Epithelial cell of esophagus (primary cell): ENCODE measurements at regions not wholly inside any gene's neighbourhood (a gene's known extent, or its start where the extent isn't known, plus 50 kb on each side); places are given as distances from the start of the nearest gene placed in this dataset.

ENCODE experiments used
- DNase-seq: peaks from one replicate; pipeline ENCODE4 v3.0.0; 2010; ENCODE audit warnings: low read depth
- H3K4me3 ChIP-seq: 2 replicates; pipeline ENCODE4 v1.5.1; 2011; ENCODE audit warnings: mild to moderate bottlenecking, low read length, control low read depth
- TF ChIP-seq, protein P1 (sequence below): IDR thresholded peaks from 2 replicates; pipeline ENCODE4 v1.5.1; 2011; ENCODE audit warnings: low read depth, mild to moderate bottlenecking, low read length, control low read depth, inconsistent platforms; ENCODE audit not compliant: insufficient read depth; ENCODE audit errors: missing control alignments

DNA sequence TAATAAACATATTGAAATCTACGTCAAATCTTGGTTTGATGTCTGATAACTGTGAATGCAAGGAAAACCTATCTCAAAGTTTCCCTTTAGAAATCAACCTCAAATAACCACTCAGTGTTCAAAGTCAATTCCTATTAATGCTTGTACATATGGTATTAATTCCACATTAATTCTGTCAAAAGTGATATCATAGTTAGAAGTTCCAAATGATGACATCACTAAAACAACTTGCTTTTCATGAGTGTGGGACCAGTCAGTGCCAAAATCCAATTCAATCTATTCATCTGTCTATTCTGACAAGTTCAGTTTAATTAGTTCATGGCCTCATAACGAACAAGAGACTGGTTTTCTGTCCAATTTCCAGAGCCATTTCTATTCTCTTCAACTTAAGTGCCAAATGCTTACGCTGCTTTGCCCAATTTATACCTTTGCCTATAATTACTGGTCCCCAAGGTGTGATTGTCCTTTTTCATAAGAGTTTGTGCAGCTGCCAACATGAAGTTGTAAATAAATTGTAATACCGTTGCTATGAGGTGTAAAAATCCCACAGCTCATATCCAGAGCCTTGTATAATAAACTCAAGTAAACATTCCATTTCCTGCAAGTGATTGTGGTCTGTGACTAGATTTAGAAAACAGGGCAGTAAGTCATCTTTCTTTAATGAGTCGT is 476.2 kb downstream of the RAB28 start:
- DNase-seq: no peak
- no peak overlapping the region for H3K4me3 ChIP-seq
- TF ChIP-seq, protein P1, sequence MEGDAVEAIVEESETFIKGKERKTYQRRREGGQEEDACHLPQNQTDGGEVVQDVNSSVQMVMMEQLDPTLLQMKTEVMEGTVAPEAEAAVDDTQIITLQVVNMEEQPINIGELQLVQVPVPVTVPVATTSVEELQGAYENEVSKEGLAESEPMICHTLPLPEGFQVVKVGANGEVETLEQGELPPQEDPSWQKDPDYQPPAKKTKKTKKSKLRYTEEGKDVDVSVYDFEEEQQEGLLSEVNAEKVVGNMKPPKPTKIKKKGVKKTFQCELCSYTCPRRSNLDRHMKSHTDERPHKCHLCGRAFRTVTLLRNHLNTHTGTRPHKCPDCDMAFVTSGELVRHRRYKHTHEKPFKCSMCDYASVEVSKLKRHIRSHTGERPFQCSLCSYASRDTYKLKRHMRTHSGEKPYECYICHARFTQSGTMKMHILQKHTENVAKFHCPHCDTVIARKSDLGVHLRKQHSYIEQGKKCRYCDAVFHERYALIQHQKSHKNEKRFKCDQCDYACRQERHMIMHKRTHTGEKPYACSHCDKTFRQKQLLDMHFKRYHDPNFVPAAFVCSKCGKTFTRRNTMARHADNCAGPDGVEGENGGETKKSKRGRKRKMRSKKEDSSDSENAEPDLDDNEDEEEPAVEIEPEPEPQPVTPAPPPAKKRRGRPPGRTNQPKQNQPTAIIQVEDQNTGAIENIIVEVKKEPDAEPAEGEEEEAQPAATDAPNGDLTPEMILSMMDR: no peak

GRCh38 chr4:12993923-12994322 is 490.2 kb downstream of the RAB28 start:
- no peak for DNase-seq
- TF ChIP-seq, protein P1: no peak
- no peak overlapping the region for H3K4me3 ChIP-seq

- TF ChIP-seq, protein P1: no peak
- no peak overlapping the region for H3K4me3 ChIP-seq
- no peak for DNase-seq
Measured at GRCh38 chr4:12987284-12987683, 496.9 kb downstream of the RAB28 start.

- TF ChIP-seq, protein P1: no peak
- H3K4me3 ChIP-seq: no peak overlapping the region
- DNase-seq: no peak
Measured at GRCh38 chr4:12979797-12980196, 504.3 kb downstream of the RAB28 start.

DNA sequence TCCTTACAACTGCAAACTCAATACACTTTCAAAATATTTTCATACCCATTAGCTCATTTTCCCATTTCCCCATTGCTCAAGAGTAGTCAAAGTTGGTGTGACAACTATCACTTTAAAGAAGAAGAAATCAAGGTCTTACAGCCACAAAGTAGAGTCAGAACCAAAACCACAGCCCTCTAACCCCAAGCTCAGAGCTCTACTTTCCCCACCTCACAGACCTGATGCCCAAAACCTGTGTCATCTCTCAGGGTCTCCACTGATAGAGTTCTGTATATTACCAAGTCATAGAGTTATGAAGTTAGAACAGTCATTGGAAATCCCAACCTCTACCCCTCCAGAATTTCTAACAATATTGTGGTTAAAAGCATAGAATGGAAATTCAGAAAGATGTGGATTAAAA is 505.8 kb downstream of the RAB28 start:
- DNase-seq: no peak
- H3K4me3 ChIP-seq: no peak overlapping the region
- TF ChIP-seq, protein P1: no peak

- H3K4me3 ChIP-seq: no peak overlapping the region
- TF ChIP-seq, protein P1: no peak
- DNase-seq: no peak
Measured at GRCh38 chr4:12975511-12975910, 508.6 kb downstream of the RAB28 start.

DNA sequence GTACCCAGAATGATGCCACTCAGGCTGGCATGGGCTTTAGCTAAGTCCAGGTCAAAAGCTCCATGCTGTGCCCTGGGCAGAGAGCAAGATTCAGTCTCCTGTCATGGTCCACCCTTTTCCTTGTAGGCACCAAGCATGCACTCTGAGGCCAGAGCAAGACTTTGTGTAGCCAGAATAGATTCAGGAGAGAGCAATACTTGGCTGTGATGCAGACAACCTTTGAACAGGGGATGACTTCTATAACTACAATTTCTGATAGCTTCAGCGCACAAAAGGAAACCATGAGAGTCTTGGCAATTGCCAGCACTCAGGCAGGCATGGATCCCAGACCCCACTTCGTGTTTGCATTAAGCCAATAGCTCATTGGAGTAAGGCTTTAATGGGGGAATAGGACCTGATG is 510.6 kb downstream of the RAB28 start:
- no peak overlapping the region for H3K4me3 ChIP-seq
- TF ChIP-seq, protein P1: no peak
- no peak for DNase-seq
